Trophoblast cell (in vitro differentiated cells and primary cell): ENCODE measurements at regions not wholly inside any gene's neighbourhood (a gene's known extent, or its start where the extent isn't known, plus 50 kb on each side); places are given as distances from the start of the nearest gene placed in this dataset.

Source experiments
- DNase-seq, 2 donors: peaks; one replicate each; pipeline ENCODE4 v3.0.0-alpha.2; 2016
- H2AFZ ChIP-seq: 2 replicates; pipeline ENCODE4 v1.6.1; 2013; ENCODE audit warnings: low read length, moderate library complexity, mild to moderate bottlenecking; ENCODE audit not compliant: insufficient read depth, poor library complexity
- H2AK5ac ChIP-seq: 2 replicates; pipeline ENCODE4 v1.6.1; 2013; ENCODE audit warnings: mild to moderate bottlenecking, low read length
- H2BK120ac ChIP-seq: 2 replicates; pipeline ENCODE4 v1.6.1; 2013; ENCODE audit warnings: low read length, mild to moderate bottlenecking, moderate library complexity; ENCODE audit not compliant: insufficient read depth, poor library complexity
- H2BK12ac ChIP-seq: 2 replicates; pipeline ENCODE4 v1.6.1; 2013; ENCODE audit warnings: mild to moderate bottlenecking, low read length, moderate library complexity
- H2BK5ac ChIP-seq: 2 replicates; pipeline ENCODE4 v1.6.1; 2013; ENCODE audit warnings: low read length, low read depth, moderate library complexity, mild to moderate bottlenecking; ENCODE audit not compliant: poor library complexity
- H3K14ac ChIP-seq: 2 replicates; pipeline ENCODE4 v1.6.1; 2013; ENCODE audit warnings: mild to moderate bottlenecking, low read length
- H3K18ac ChIP-seq: 2 replicates; pipeline ENCODE4 v1.6.1; 2013; ENCODE audit warnings: mild to moderate bottlenecking, low read length
- H3K23ac ChIP-seq: 2 replicates; pipeline ENCODE4 v1.6.1; 2013; ENCODE audit warnings: low read length
- H3K27ac ChIP-seq: 2 replicates; pipeline ENCODE4 v1.5.1; 2013; ENCODE audit warnings: low read depth, mild to moderate bottlenecking, inconsistent platforms, low read length, moderate library complexity
- H3K27me3 ChIP-seq: 2 replicates; pipeline ENCODE4 v1.6.1; 2013; ENCODE audit warnings: inconsistent platforms, mild to moderate bottlenecking, low read length, moderate library complexity; ENCODE audit not compliant: insufficient read depth
- H3K36me3 ChIP-seq, 2 experiments: 1 replicate in 1 of 2; 2 replicates in 1 of 2; pipeline ENCODE4 v1.6.1; 2013; ENCODE audit warnings: low read length in 2 of 2, mild to moderate bottlenecking in 2 of 2, moderate library complexity in 1 of 2; ENCODE audit not compliant: insufficient read depth in 2 of 2, control insufficient read depth in 1 of 2
- H3K4ac ChIP-seq: 2 replicates; pipeline ENCODE4 v1.6.1; 2013; ENCODE audit warnings: low read depth, mild to moderate bottlenecking, low read length, moderate library complexity
- H3K4me1 ChIP-seq, 2 experiments: 1 replicate in 1 of 2; 2 replicates in 1 of 2; pipeline ENCODE4 v1.6.1; 2013; ENCODE audit warnings: low read length in 2 of 2, mild to moderate bottlenecking in 2 of 2, moderate library complexity in 1 of 2; ENCODE audit not compliant: insufficient read depth in 2 of 2, control insufficient read depth in 1 of 2
- H3K4me2 ChIP-seq: 2 replicates; pipeline ENCODE4 v1.6.1; 2013; ENCODE audit warnings: inconsistent platforms, mild to moderate bottlenecking, low read length, moderate library complexity
- H3K4me3 ChIP-seq: 2 replicates; pipeline ENCODE4 v1.5.1; 2013; ENCODE audit warnings: mild to moderate bottlenecking, low read depth, low read length, inconsistent platforms
- H3K79me1 ChIP-seq: one replicate; pipeline ENCODE4 v1.6.1; 2013; ENCODE audit warnings: low read length
- H3K79me2 ChIP-seq: 2 replicates; pipeline ENCODE4 v1.6.1; 2013; ENCODE audit warnings: low read length, mild to moderate bottlenecking; ENCODE audit not compliant: control insufficient read depth, insufficient read depth, poor library complexity
- H3K9ac ChIP-seq: 2 replicates; pipeline ENCODE4 v1.6.1; 2013; ENCODE audit warnings: mild to moderate bottlenecking, low read length
- H3K9me3 ChIP-seq: 2 replicates; pipeline ENCODE4 v1.6.1; 2013; ENCODE audit warnings: low read depth, mild to moderate bottlenecking, control low read depth, inconsistent platforms, low read length; ENCODE audit not compliant: insufficient read depth
- H4K12ac ChIP-seq: 2 replicates; pipeline ENCODE4 v1.6.1; 2013; ENCODE audit warnings: low read depth, mild to moderate bottlenecking, low read length, moderate library complexity
- H4K8ac ChIP-seq: 2 replicates; pipeline ENCODE4 v1.6.1; 2013; ENCODE audit warnings: low read depth, mild to moderate bottlenecking, low read length, moderate library complexity
- H4K91ac ChIP-seq: one replicate; pipeline ENCODE4 v1.6.1; 2013; ENCODE audit warnings: low read depth, mild to moderate bottlenecking, low read length, moderate library complexity
- WGBS: extraction: QIAGEN DNeasy Blood & Tissue Kit; methylation state at CpG from one replicate; pipeline ENCODE4 v1.1.7; 2013; ENCODE audit warnings: missing lambda C conversion rate; ENCODE audit not compliant: insufficient read length, insufficient coverage; ENCODE audit errors: extremely low coverage; 5-methylcytosine and 5-hydroxymethylcytosine counted together

- Histone ChIP-seq H2BK120ac (no peak overlapping the region), H4K12ac (no peak overlapping the region), H2AFZ (no peak overlapping the region), H2BK12ac (no peak overlapping the region), H3K14ac (no peak overlapping the region), H3K27me3 (no peaks in the 10 kb centered on the region), H2BK5ac (no peak overlapping the region), H3K36me3 (no peaks in the 10 kb centered on the region), H3K4me3 (no peak overlapping the region), H3K23ac (no peak overlapping the region), H3K79me2 (no peaks in the 10 kb centered on the region), H3K4me1 (no peaks in the 10 kb centered on the region), H2AK5ac (no peak overlapping the region), H3K4ac (no peak overlapping the region), H3K18ac (no peak overlapping the region), H3K9me3 (no peaks in the 10 kb centered on the region), H4K91ac (no peak overlapping the region), H3K79me1 (no peaks in the 10 kb centered on the region), H3K9ac (no peak overlapping the region), H3K4me2 (no peak overlapping the region), H4K8ac (no peak overlapping the region), H3K27ac (no peak overlapping the region)
- no CpG with 5 or more reads among the region's 3 CpGs for WGBS
- DNase-seq, result peak; percentile 6 to 57
These were observed 192.6 kb upstream of the PRDM9 start for GRCh38 chr5:23314827-23315226.

- no peak overlapping the region for H3K4ac ChIP-seq
- no peak overlapping the region for H3K23ac ChIP-seq
- no peaks in the 10 kb centered on the region for H3K36me3 ChIP-seq
- no CpG with 5 or more reads among the region's 13 CpGs for WGBS
- no peak overlapping the region for H2AFZ ChIP-seq
- H3K4me3 ChIP-seq, result no peak overlapping the region
- no peak overlapping the region for H2BK120ac ChIP-seq
- H3K4me1 ChIP-seq, result no peaks in the 10 kb centered on the region
- no peak overlapping the region for H4K91ac ChIP-seq
- H3K79me1 ChIP-seq, result no peaks in the 10 kb centered on the region
- no peak overlapping the region for H3K9ac ChIP-seq
- no peak overlapping the region for H2AK5ac ChIP-seq
- H2BK5ac ChIP-seq, result no peak overlapping the region
- H3K27me3 ChIP-seq, result no peaks in the 10 kb centered on the region
- H4K12ac ChIP-seq, result no peak overlapping the region
- H4K8ac ChIP-seq, result no peak overlapping the region
- no peak overlapping the region for H3K27ac ChIP-seq
- no peak for DNase-seq
- H3K4me2 ChIP-seq, result no peak overlapping the region
- H3K9me3 ChIP-seq, result no peaks in the 10 kb centered on the region
- H2BK12ac ChIP-seq, result no peak overlapping the region
- no peak overlapping the region for H3K14ac ChIP-seq
- no peaks in the 10 kb centered on the region for H3K79me2 ChIP-seq
- H3K18ac ChIP-seq, result no peak overlapping the region
These were observed 202.4 kb upstream of the PRDM9 start for GRCh38 chr5:23305055-23305454.

- Histone ChIP-seq H3K4me2 (no peak overlapping the region), H3K18ac (no peak overlapping the region), H3K14ac (no peak overlapping the region), H2BK120ac (no peak overlapping the region), H2AFZ (no peak overlapping the region), H4K12ac (no peak overlapping the region), H2BK5ac (no peak overlapping the region), H3K23ac (no peak overlapping the region), H2AK5ac (no peak overlapping the region), H3K9me3 (no peaks in the 10 kb centered on the region), H3K27ac (no peak overlapping the region), H3K79me2 (no peaks in the 10 kb centered on the region), H4K91ac (no peak overlapping the region), H3K36me3 (no peaks in the 10 kb centered on the region), H3K27me3 (no peaks in the 10 kb centered on the region), H4K8ac (no peak overlapping the region), H3K4me3 (no peak overlapping the region), H3K9ac (no peak overlapping the region), H3K4ac (no peak overlapping the region), H3K4me1 (no peaks in the 10 kb centered on the region), H3K79me1 (no peaks in the 10 kb centered on the region), H2BK12ac (no peak overlapping the region)
- DNase-seq, result peak in 1 of 2 donors; percentile 8
- WGBS, result no CpG with 5 or more reads among the region's 18 CpGs
These were observed 203.6 kb upstream of the PRDM9 start for GRCh38 chr5:23303836-23304235.

GRCh38 chr5:23303435-23303834 is 204.0 kb upstream of the PRDM9 start:
- H3K9ac ChIP-seq, result no peak overlapping the region
- no peaks in the 10 kb centered on the region for H3K79me2 ChIP-seq
- no CpG with 5 or more reads among the region's 6 CpGs for WGBS
- no peak overlapping the region for H3K18ac ChIP-seq
- no peak for DNase-seq
- no peak overlapping the region for H2BK12ac ChIP-seq
- no peak overlapping the region for H2BK5ac ChIP-seq
- H3K4me1 ChIP-seq, result no peaks in the 10 kb centered on the region
- H4K91ac ChIP-seq, result no peak overlapping the region
- H2BK120ac ChIP-seq, result no peak overlapping the region
- H4K12ac ChIP-seq, result no peak overlapping the region
- H2AFZ ChIP-seq, result no peak overlapping the region
- no peaks in the 10 kb centered on the region for H3K36me3 ChIP-seq
- H3K79me1 ChIP-seq, result no peaks in the 10 kb centered on the region
- no peak overlapping the region for H3K4me3 ChIP-seq
- H4K8ac ChIP-seq, result no peak overlapping the region
- H2AK5ac ChIP-seq, result no peak overlapping the region
- H3K4me2 ChIP-seq, result no peak overlapping the region
- no peak overlapping the region for H3K14ac ChIP-seq
- H3K27me3 ChIP-seq, result no peaks in the 10 kb centered on the region
- H3K4ac ChIP-seq, result no peak overlapping the region
- no peak overlapping the region for H3K23ac ChIP-seq
- no peaks in the 10 kb centered on the region for H3K9me3 ChIP-seq
- no peak overlapping the region for H3K27ac ChIP-seq
